B cell (primary cell): ENCODE measurements at regions not wholly inside any gene's neighbourhood (a gene's known extent, or its start where the extent isn't known, plus 50 kb on each side); places are given as distances from the start of the nearest gene placed in this dataset.

Experiments used
- ATAC-seq: fragments of 200-7000 bp; cut with Tn5 transposase; one replicate; pipeline ENCODE4 v1.10.0; 2021; ENCODE audit warnings: low read depth, mild to moderate bottlenecking, moderate number of reproducible peaks, moderate library complexity
- CTCF ChIA-PET: fragments of 350-600 bp; sonication (Branson Sonifier 250); formaldehyde crosslinking; loops from one replicate; lab custom pipeline; 2021; ENCODE audit warnings: antibody characterized with exemption, inconsistent platforms; lab: Charles Lee
- POLR2A ChIA-PET: fragments of 350-600 bp; sonication (Branson Sonifier 250); formaldehyde crosslinking; loops from one replicate; lab custom pipeline; 2021; ENCODE audit warnings: antibody characterized with exemption; lab: Charles Lee
- DNase-seq: peaks from one replicate; pipeline ENCODE4 v3.0.0; 2013
- H2AFZ ChIP-seq: 2 replicates; pipeline ENCODE4 v1.6.1; 2012; ENCODE audit warnings: mild to moderate bottlenecking, low read depth, low read length; ENCODE audit not compliant: insufficient read depth, poor library complexity, severe bottlenecking
- H3K27ac ChIP-seq, 2 donors: 1 replicate in 1 of 2; 2 replicates in 1 of 2; pipeline ENCODE4 v1.5.1; 2012 to 2013; ENCODE audit warnings: low read length in 2 of 2, mild to moderate bottlenecking in 2 of 2, moderate library complexity in 1 of 2
- H3K27me3 ChIP-seq, 4 experiments: fragments of 200-600 bp in 1 of 4; sonication (generic) in 1 of 4; replicated peaks in 1 of 4; 1 replicate in 2 of 4; 2 replicates in 2 of 4; pipeline versions ENCODE4 v1.6.1 to v1.7.0; 2013 to 2016; ENCODE audit warnings: low read length in 3 of 4, mild to moderate bottlenecking in 2 of 4, mixed read lengths in 1 of 4, moderate library complexity in 1 of 4; ENCODE audit not compliant: insufficient read depth in 4 of 4, control insufficient read depth in 3 of 4; ENCODE audit errors: control extremely low read depth in 1 of 4
- H3K36me3 ChIP-seq, 2 experiments: replicated peaks in 1 of 2; 1 replicate in 1 of 2; 2 replicates in 1 of 2; pipeline versions ENCODE4 v1.6.1 to v1.7.1; 2013; ENCODE audit warnings: low read length in 1 of 2; ENCODE audit not compliant: insufficient read depth in 2 of 2, control insufficient read depth in 1 of 2; ENCODE audit errors: control extremely low read depth in 1 of 2, extremely low read depth in 1 of 2
- H3K4me1 ChIP-seq, 2 donors: fragments of 200-600 bp in 1 of 2; sonication (generic) in 1 of 2; 1 replicate in 1 of 2; 2 replicates in 1 of 2; pipeline versions ENCODE4 v1.5.1 to v1.6.1; 2013 to 2017; ENCODE audit warnings: low read length in 2 of 2; ENCODE audit not compliant: control insufficient read depth in 2 of 2, insufficient read depth in 2 of 2
- H3K4me2 ChIP-seq: replicated peaks from 2 replicates; pipeline ENCODE3; 2012; ENCODE audit warnings: mild to moderate bottlenecking, low read depth, low read length; ENCODE audit not compliant: poor library complexity, severe bottlenecking
- H3K4me3 ChIP-seq, 5 experiments: fragments of 200-600 bp in 1 of 5; sonication (generic) in 1 of 5; 1 replicate in 3 of 5; 2 replicates in 2 of 5; pipeline versions ENCODE4 v1.5.1 to v1.7.0; 2011 to 2016; ENCODE audit warnings: low read length in 4 of 5, mild to moderate bottlenecking in 4 of 5, low read depth in 2 of 5, control low read depth in 1 of 5, moderate library complexity in 1 of 5; ENCODE audit not compliant: insufficient read depth in 1 of 5; ENCODE audit errors: control extremely low read depth in 1 of 5, extremely low read depth in 1 of 5
- H3K79me2 ChIP-seq: fragments of 200-600 bp; sonication (generic); one replicate; pipeline ENCODE4 v1.6.0; 2016; ENCODE audit warnings: low read length; ENCODE audit not compliant: control insufficient read depth, insufficient read depth
- H3K9ac ChIP-seq: fragments of 200-600 bp; sonication (generic); 2 replicates; pipeline ENCODE4 v1.6.1; 2017; ENCODE audit warnings: mild to moderate bottlenecking, low read length, moderate library complexity
- H3K9me3 ChIP-seq, 3 donors: one replicate each; pipeline versions ENCODE4 v1.6.1 to v1.7.1; 2013; ENCODE audit warnings: low read length in 2 of 3; ENCODE audit not compliant: control insufficient read depth in 2 of 3, insufficient read depth in 1 of 3; ENCODE audit errors: control extremely low read depth in 1 of 3
- H4K20me1 ChIP-seq: 2 replicates; pipeline ENCODE4 v1.6.0; 2012; ENCODE audit warnings: mild to moderate bottlenecking, low read length; ENCODE audit not compliant: insufficient read depth, control insufficient read depth, poor library complexity, severe bottlenecking
- H3K27ac Mint-ChIP-seq: one replicate; pipeline ENCODE4 v1.8.0; 2021; ENCODE audit warnings: mixed read lengths
- H3K27me3 Mint-ChIP-seq: one replicate; pipeline ENCODE4 v1.8.0; 2021; ENCODE audit warnings: mixed read lengths
- H3K4me1 Mint-ChIP-seq: one replicate; pipeline ENCODE4 v1.8.0; 2021; ENCODE audit warnings: mixed read lengths
- H3K4me3 Mint-ChIP-seq: one replicate; pipeline ENCODE4 v1.8.0; 2021; ENCODE audit warnings: mixed read lengths
- H3K9me3 Mint-ChIP-seq: one replicate; pipeline ENCODE4 v1.8.0; 2022; ENCODE audit warnings: mixed read lengths; ENCODE audit not compliant: insufficient read depth
- EZH2 ChIP-seq: IDR thresholded peaks from 2 replicates; pipeline ENCODE4 v1.6.1; 2012; ENCODE audit warnings: borderline replicate concordance, low read depth, mild to moderate bottlenecking, moderate library complexity, low read length; ENCODE audit not compliant: insufficient read depth, poor library complexity, severe bottlenecking
- WGBS: methylation state at CpG from one replicate; pipeline ENCODE4 v1.1.5; 2013; ENCODE audit warnings: missing lambda C conversion rate; ENCODE audit not compliant: insufficient coverage; 5-methylcytosine and 5-hydroxymethylcytosine counted together
- intact Hi-C: fragments of 100-400 bp; cut with micrococcal nuclease; formaldehyde crosslinking; loops from one replicate; pipeline ENCODE4 v1.10.0; 2022
- TF ChIP-seq, protein P1 (sequence below): fragments of 200-600 bp; IDR thresholded peaks from one replicate; pipeline ENCODE4 v1.8.0; 2022; ENCODE audit warnings: antibody characterized with exemption, mild to moderate bottlenecking

- CTCF ChIA-PET, result no interaction called here
- Mint-ChIP-seq H3K27ac (no peak overlapping the region), H3K4me1 (no peaks in the 10 kb centered on the region), H3K9me3 (no peaks in the 10 kb centered on the region), H3K4me3 (no peak overlapping the region), H3K27me3 (peaks cover 19% of the 10 kb centered on the region)
- Histone ChIP-seq H3K9me3 (peaks cover 0 to 3% (median 0%) of the 10 kb centered on the region in 3 donors), H4K20me1 (no peaks in the 10 kb centered on the region), H3K36me3 (no peaks in the 10 kb centered on the region), H3K4me3 (no peak overlapping the region), H2AFZ (no peak overlapping the region), H3K4me1 (no peaks in the 10 kb centered on the region), H3K9ac (no peak overlapping the region), H3K27ac (no peak overlapping the region), H3K4me2 (no peak overlapping the region), H3K27me3 (peaks cover 0 to 12% (median 2%) of the 10 kb centered on the region in 4 experiments), H3K79me2 (no peaks in the 10 kb centered on the region)
- POLR2A ChIA-PET, result no interaction called here
- WGBS, result no CpG with 5 or more reads among the region's 1 CpG
- ATAC-seq, result no peak
- intact Hi-C loops, result no loop called here
- TF ChIP-seq, protein P1, sequence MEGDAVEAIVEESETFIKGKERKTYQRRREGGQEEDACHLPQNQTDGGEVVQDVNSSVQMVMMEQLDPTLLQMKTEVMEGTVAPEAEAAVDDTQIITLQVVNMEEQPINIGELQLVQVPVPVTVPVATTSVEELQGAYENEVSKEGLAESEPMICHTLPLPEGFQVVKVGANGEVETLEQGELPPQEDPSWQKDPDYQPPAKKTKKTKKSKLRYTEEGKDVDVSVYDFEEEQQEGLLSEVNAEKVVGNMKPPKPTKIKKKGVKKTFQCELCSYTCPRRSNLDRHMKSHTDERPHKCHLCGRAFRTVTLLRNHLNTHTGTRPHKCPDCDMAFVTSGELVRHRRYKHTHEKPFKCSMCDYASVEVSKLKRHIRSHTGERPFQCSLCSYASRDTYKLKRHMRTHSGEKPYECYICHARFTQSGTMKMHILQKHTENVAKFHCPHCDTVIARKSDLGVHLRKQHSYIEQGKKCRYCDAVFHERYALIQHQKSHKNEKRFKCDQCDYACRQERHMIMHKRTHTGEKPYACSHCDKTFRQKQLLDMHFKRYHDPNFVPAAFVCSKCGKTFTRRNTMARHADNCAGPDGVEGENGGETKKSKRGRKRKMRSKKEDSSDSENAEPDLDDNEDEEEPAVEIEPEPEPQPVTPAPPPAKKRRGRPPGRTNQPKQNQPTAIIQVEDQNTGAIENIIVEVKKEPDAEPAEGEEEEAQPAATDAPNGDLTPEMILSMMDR, result no peak
- no peak for TF ChIP-seq EZH2
- DNase-seq, result no peak
Observed at GRCh38 chr20:60091861-60092260, 133.6 kb downstream of the CDH26 start.

DNA sequence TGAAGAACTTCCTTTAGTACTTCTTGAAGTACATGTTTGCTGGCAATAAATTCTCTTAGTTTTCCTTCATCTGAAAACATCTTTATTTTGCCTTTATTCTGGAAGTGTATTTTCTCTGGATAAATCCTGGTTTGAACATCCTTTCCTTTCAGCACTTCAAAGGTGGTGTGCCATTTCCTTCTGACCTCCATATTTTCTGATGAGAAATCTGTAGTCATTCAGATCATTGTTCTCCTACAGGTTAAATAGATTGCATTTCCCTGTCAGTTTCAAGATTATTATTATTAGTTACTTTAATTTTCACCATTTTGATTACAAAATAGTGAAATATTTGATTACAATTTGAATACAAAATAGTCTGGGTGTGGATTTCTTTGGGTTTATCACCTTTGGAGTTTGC, 134.5 kb downstream of the CDH26 start:
- H3K27me3 Mint-ChIP-seq, result peaks cover 17% of the 10 kb centered on the region
- no peak overlapping the region for H3K27ac ChIP-seq
- no peaks in the 10 kb centered on the region for H3K4me1 ChIP-seq
- H2AFZ ChIP-seq, result no peak overlapping the region
- DNase-seq (no peak), ATAC-seq (no peak)
- H3K9me3 Mint-ChIP-seq, result no peaks in the 10 kb centered on the region
- H3K4me2 ChIP-seq, result no peak overlapping the region
- H3K79me2 ChIP-seq, result no peaks in the 10 kb centered on the region
- no peaks in the 10 kb centered on the region for H4K20me1 ChIP-seq
- H3K9me3 ChIP-seq, result peaks cover 0 to 3% (median 0%) of the 10 kb centered on the region in 3 donors
- POLR2A ChIA-PET, result no interaction called here
- peaks cover 0 to 9% (median 2%) of the 10 kb centered on the region in 4 experiments for H3K27me3 ChIP-seq
- no peak overlapping the region for H3K9ac ChIP-seq
- no peak for TF ChIP-seq EZH2
- TF ChIP-seq, protein P1, result no peak
- CTCF ChIA-PET, result no interaction called here
- intact Hi-C loops, result no loop called here
- no peak overlapping the region for H3K4me3 ChIP-seq
- H3K4me3 Mint-ChIP-seq, result no peak overlapping the region
- no peak overlapping the region for H3K27ac Mint-ChIP-seq
- H3K4me1 Mint-ChIP-seq, result no peaks in the 10 kb centered on the region
- no peaks in the 10 kb centered on the region for H3K36me3 ChIP-seq
